Astrocyte (in vitro differentiated cells and primary cell): ENCODE measurements at regions not wholly inside any gene's neighbourhood (a gene's known extent, or its start where the extent isn't known, plus 50 kb on each side); places are given as distances from the start of the nearest gene placed in this dataset.

ENCODE experiments used
- CTCF ChIP-seq: IDR thresholded peaks from 2 replicates; pipeline ENCODE4 v1.5.1; 2011; ENCODE audit warnings: low read depth, mild to moderate bottlenecking, inconsistent platforms, low read length, moderate library complexity; ENCODE audit not compliant: insufficient read depth
- EZH2 ChIP-seq: IDR thresholded peaks from 2 replicates; pipeline ENCODE4 v1.6.1; 2012; ENCODE audit warnings: mild to moderate bottlenecking, low read length, inconsistent platforms; ENCODE audit not compliant: insufficient read depth

DNA sequence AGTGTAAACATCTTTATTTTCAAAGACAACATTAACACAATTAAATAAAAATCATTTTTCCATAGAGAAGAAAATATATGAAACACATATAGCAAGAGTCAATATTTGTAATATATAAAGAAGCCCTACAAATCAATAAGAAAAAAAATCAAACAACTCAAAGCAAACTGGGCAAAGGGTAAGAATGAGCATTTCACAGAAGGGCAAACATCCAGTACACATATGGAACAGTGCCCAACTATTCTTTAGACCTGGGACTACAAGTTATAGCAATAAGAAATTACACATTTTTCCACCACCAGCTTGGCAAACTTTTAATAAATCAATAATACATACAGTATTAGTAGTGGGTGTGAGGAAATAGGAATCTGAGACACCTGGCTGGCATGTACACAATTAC is 324.1 kb downstream of the CYP26B1 start:
- TF ChIP-seq CTCF (no peak), EZH2 (no peak)
